Hepatocyte (in vitro differentiated cells): ENCODE measurements at regions not wholly inside any gene's neighbourhood (a gene's known extent, or its start where the extent isn't known, plus 50 kb on each side); places are given as distances from the start of the nearest gene placed in this dataset.

Experiments
- EZH2 ChIP-seq: fragments of 200-600 bp; sonication (generic); IDR thresholded peaks from 2 replicates; pipeline ENCODE4 v1.6.1; 2016; ENCODE audit warnings: antibody characterized with exemption, mild to moderate bottlenecking, borderline replicate concordance
- TF ChIP-seq, protein P1 (sequence below): fragments of 200-600 bp; sonication (generic); IDR thresholded peaks from 2 replicates; pipeline ENCODE4 v1.5.1; 2016; ENCODE audit warnings: antibody characterized with exemption, mild to moderate bottlenecking; ENCODE audit not compliant: poor library complexity

DNA sequence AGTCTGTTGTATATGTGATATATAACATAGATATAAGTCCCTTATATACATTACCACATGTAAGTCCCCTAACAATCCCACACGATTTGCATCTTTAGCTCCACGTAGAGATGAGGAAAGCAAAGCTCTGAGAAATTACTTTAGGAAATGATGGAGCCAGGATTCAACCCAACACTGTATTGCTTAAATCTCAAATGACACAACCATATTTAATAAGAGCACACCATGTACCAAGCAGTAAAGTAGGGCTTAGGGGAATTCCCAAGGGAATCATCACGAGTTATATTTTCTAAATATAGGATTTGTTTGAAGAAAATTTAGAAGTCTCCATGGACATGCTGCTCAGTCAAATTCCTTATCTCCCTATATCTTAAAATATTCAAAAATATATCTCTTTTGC is 61.3 kb upstream of the POMP start:
- TF ChIP-seq, protein P1, sequence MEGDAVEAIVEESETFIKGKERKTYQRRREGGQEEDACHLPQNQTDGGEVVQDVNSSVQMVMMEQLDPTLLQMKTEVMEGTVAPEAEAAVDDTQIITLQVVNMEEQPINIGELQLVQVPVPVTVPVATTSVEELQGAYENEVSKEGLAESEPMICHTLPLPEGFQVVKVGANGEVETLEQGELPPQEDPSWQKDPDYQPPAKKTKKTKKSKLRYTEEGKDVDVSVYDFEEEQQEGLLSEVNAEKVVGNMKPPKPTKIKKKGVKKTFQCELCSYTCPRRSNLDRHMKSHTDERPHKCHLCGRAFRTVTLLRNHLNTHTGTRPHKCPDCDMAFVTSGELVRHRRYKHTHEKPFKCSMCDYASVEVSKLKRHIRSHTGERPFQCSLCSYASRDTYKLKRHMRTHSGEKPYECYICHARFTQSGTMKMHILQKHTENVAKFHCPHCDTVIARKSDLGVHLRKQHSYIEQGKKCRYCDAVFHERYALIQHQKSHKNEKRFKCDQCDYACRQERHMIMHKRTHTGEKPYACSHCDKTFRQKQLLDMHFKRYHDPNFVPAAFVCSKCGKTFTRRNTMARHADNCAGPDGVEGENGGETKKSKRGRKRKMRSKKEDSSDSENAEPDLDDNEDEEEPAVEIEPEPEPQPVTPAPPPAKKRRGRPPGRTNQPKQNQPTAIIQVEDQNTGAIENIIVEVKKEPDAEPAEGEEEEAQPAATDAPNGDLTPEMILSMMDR = no peak
- TF ChIP-seq EZH2 = no peak
